HG02763 (cell line): ENCODE measurements at regions not wholly inside any gene's neighbourhood (a gene's known extent, or its start where the extent isn't known, plus 50 kb on each side); places are given as distances from the start of the nearest gene placed in this dataset.
"Not testable (repeated sequence)": the region's sequence is repeated elsewhere in the genome, so short reads cannot be mapped to it uniquely, and the experiment has no call there.

Experiments used
- ATAC-seq: cut with Tn5 transposase; IDR thresholded peaks from one replicate; pipeline ENCODE4 v1.9.1; 2021; ENCODE audit warnings: mild to moderate bottlenecking, moderate library complexity; ENCODE audit not compliant: unreplicated experiment

- ATAC-seq = no peak
Measured at GRCh38 chr5:85533341-85534047, 1084.2 kb upstream of the COX7C start.

- ATAC-seq = no peak
Measured at GRCh38 chr5:85538362-85538761, 1079.4 kb upstream of the COX7C start.

- ATAC-seq = no peak
Measured at GRCh38 chr5:85545129-85545528, 1072.6 kb upstream of the COX7C start.

- no peak for ATAC-seq
Measured at GRCh38 chr5:85549229-85549628, 1068.5 kb upstream of the COX7C start.

- ATAC-seq = no peak
Measured at GRCh38 chr5:85549836-85550599, 1067.7 kb upstream of the COX7C start.

- ATAC-seq = no peak
Measured at GRCh38 chr5:85556464-85556863, 1061.3 kb upstream of the COX7C start.

- no peak for ATAC-seq
Measured at GRCh38 chr5:85576666-85577065, 1041.1 kb upstream of the COX7C start.

GRCh38 chr5:85587806-85588205 is 1029.9 kb upstream of the COX7C start:
- ATAC-seq = not testable (repeated sequence)

GRCh38 chr5:85588268-85588667 is 1029.5 kb upstream of the COX7C start:
- ATAC-seq = not testable (repeated sequence)

- no peak for ATAC-seq
Measured at GRCh38 chr5:85590764-85591163, 1027.0 kb upstream of the COX7C start.

GRCh38 chr5:85591311-85591710 is 1026.4 kb upstream of the COX7C start:
- no peak for ATAC-seq

- ATAC-seq = no peak
Measured at GRCh38 chr5:85602843-85603242, 1014.9 kb upstream of the COX7C start.

- no peak for ATAC-seq
Measured at GRCh38 chr5:85604378-85604777, 1013.4 kb upstream of the COX7C start.

- ATAC-seq = no peak
Measured at GRCh38 chr5:85604786-85605185, 1013.0 kb upstream of the COX7C start.

GRCh38 chr5:85605381-85605780 is 1012.4 kb upstream of the COX7C start:
- no peak for ATAC-seq

- no peak for ATAC-seq
Measured at GRCh38 chr5:85614489-85614888, 1003.3 kb upstream of the COX7C start.

- no peak for ATAC-seq
Measured at GRCh38 chr5:85621668-85622067, 996.1 kb upstream of the COX7C start.

GRCh38 chr5:85628153-85628552 is 989.6 kb upstream of the COX7C start:
- ATAC-seq = no peak

- ATAC-seq = not testable (repeated sequence)
Measured at GRCh38 chr5:85638495-85639125, 979.1 kb upstream of the COX7C start.

- no peak for ATAC-seq
Measured at GRCh38 chr5:85646036-85646435, 971.7 kb upstream of the COX7C start.

- no peak for ATAC-seq
Measured at GRCh38 chr5:85646641-85647040, 971.1 kb upstream of the COX7C start.
